Brain microvascular endothelial cell (primary cell): ENCODE measurements at regions not wholly inside any gene's neighbourhood (a gene's known extent, or its start where the extent isn't known, plus 50 kb on each side); places are given as distances from the start of the nearest gene placed in this dataset.

Source experiments
- DNase-seq: peaks from one replicate; pipeline ENCODE4 v3.0.0-alpha.2; 2020
- H3K27ac ChIP-seq: fragments of 250-450 bp; sonication (Bioruptor Pico); 2 replicates; pipeline ENCODE4 v1.5.1; 2020; ENCODE audit warnings: mild to moderate bottlenecking, moderate library complexity
- H3K27me3 ChIP-seq: fragments of 250-450 bp; sonication (Bioruptor Pico); replicated peaks from 2 replicates; pipeline ENCODE4 v1.5.1; 2020; ENCODE audit warnings: mild to moderate bottlenecking
- H3K36me3 ChIP-seq: fragments of 250-450 bp; sonication (Bioruptor Pico); replicated peaks from 2 replicates; pipeline ENCODE4 v1.5.1; 2020; ENCODE audit warnings: mild to moderate bottlenecking
- H3K4me3 ChIP-seq: 2 replicates; pipeline ENCODE4 v1.5.1; 2011; ENCODE audit warnings: low read depth, mild to moderate bottlenecking, control low read depth, low read length, moderate library complexity
- in situ Hi-C: cut with HindIII; loops from 2 replicates; pipeline ENCODE4 v1.10.0; 2017; ENCODE audit warnings: low sequenced_read_pairs, low pct_ligation_motif_present
- TF ChIP-seq, protein P1 (sequence below): IDR thresholded peaks from 2 replicates; pipeline ENCODE4 v1.5.1; 2011; ENCODE audit warnings: low read depth, mild to moderate bottlenecking, moderate library complexity, low read length, control low read depth, inconsistent platforms; ENCODE audit errors: missing control alignments

DNA sequence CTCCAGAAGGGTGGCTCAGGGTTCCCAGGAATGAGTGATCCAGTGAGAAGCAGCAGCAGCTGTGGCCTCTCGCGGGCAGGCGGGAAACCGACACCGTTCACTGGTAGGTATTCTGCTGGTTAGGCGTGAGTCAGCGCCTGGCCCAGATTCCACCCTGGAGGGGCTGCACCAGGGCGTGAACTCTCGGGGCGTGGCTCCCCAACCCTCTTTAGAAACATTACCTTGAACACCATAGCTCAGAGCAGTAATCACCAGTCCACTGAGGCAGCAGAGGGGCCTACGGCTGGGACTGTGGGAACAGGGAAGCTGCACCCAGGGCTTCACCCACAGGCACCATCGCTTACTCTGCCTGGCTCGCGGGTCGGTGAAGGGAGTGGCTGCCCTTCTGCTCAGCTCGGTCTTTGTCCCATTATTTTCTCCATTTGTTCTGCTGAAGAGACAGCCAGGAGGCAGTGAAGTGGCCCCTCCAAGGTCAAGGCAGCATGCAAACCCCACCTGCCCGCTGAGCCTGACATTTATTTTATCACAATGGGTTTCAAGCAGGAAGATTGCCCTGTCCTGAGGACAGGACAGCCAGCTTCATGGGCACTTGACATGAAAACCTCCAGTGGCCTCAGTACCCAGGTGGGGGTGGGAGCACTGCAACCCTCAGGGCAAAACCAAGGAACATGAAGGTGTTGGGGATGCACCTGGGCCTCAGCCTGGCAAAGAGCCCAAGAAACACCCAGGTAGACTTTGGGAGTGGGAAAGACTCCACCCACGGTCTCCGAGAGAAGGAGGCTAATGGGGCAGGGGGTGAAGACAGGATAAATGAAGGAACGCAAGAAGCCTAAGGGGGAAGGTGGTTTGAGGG, 51.0 kb upstream of the CD93 start:
- in situ Hi-C loops = no loop called here
- Histone ChIP-seq H3K27ac (no peak overlapping the region), H3K4me3 (no peak overlapping the region), H3K36me3 (no peaks in the 10 kb centered on the region), H3K27me3 (no peaks in the 10 kb centered on the region)
- DNase-seq = no peak
- TF ChIP-seq, protein P1, sequence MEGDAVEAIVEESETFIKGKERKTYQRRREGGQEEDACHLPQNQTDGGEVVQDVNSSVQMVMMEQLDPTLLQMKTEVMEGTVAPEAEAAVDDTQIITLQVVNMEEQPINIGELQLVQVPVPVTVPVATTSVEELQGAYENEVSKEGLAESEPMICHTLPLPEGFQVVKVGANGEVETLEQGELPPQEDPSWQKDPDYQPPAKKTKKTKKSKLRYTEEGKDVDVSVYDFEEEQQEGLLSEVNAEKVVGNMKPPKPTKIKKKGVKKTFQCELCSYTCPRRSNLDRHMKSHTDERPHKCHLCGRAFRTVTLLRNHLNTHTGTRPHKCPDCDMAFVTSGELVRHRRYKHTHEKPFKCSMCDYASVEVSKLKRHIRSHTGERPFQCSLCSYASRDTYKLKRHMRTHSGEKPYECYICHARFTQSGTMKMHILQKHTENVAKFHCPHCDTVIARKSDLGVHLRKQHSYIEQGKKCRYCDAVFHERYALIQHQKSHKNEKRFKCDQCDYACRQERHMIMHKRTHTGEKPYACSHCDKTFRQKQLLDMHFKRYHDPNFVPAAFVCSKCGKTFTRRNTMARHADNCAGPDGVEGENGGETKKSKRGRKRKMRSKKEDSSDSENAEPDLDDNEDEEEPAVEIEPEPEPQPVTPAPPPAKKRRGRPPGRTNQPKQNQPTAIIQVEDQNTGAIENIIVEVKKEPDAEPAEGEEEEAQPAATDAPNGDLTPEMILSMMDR = no peak

GRCh38 chr20:23135449-23136420, 49.6 kb upstream of the CD93 start:
- H3K27ac ChIP-seq = no peak overlapping the region
- in situ Hi-C loops = no loop called here
- TF ChIP-seq, protein P1 = no peak
- H3K36me3 ChIP-seq = no peaks in the 10 kb centered on the region
- no peaks in the 10 kb centered on the region for H3K27me3 ChIP-seq
- no peak for DNase-seq
- H3K4me3 ChIP-seq = no peak overlapping the region
